Left ventricle myocardium inferior (tissue), 1 donor: ENCODE measurements at regions not wholly inside any gene's neighbourhood (a gene's known extent, or its start where the extent isn't known, plus 50 kb on each side); places are given as distances from the start of the nearest gene placed in this dataset.

Experiments
- DNase-seq: peaks from one replicate; pipeline ENCODE4 v3.0.0-alpha.2; 2020
- H3K27ac ChIP-seq: fragments of 200-600 bp; replicated peaks from 2 replicates; pipeline ENCODE4 v1.8.0; 2021
- H3K27me3 ChIP-seq: fragments of 200-600 bp; 2 replicates; pipeline ENCODE4 v1.8.0; 2021; ENCODE audit warnings: low read depth
- H3K36me3 ChIP-seq: fragments of 200-600 bp; 2 replicates; pipeline ENCODE4 v1.8.0; 2021
- H3K4me1 ChIP-seq: fragments of 200-600 bp; 2 replicates; pipeline ENCODE4 v1.8.0; 2021
- H3K4me3 ChIP-seq: fragments of 200-600 bp; 2 replicates; pipeline ENCODE4 v1.8.0; 2021; ENCODE audit warnings: mild to moderate bottlenecking, moderate library complexity
- H3K9me3 ChIP-seq: fragments of 200-600 bp; replicated peaks from 2 replicates; pipeline ENCODE4 v1.8.0; 2021
- CTCF ChIP-seq: fragments of 200-600 bp; IDR thresholded peaks from 2 replicates; pipeline ENCODE4 v1.8.0; 2021; ENCODE audit warnings: antibody characterized with exemption, mild to moderate bottlenecking, borderline replicate concordance
- intact Hi-C: fragments of 100-400 bp; cut with micrococcal nuclease; formaldehyde crosslinking; loops from one replicate; pipeline ENCODE4 v1.11.0; 2022
- donor health status: DM: no; HTN: yes; CAD: no; lungs with severe emphysema.

GRCh38 chr2:59413751-59414570 lies 1139.5 kb downstream of the BCL11A start:
- H3K27me3 ChIP-seq: no peaks in the 10 kb centered on the region
- H3K4me1 ChIP-seq: no peaks in the 10 kb centered on the region
- no peak overlapping the region for H3K27ac ChIP-seq
- DNase-seq: no peak
- intact Hi-C loops: no loop called here
- no peak for TF ChIP-seq CTCF
- H3K36me3 ChIP-seq: no peaks in the 10 kb centered on the region
- H3K9me3 ChIP-seq: peaks cover 52% of the 10 kb centered on the region
- H3K4me3 ChIP-seq: no peak overlapping the region

GRCh38 chr2:59399126-59399525 lies 1154.3 kb downstream of the BCL11A start:
- no peak overlapping the region for H3K4me3 ChIP-seq
- H3K9me3 ChIP-seq: peaks cover 9% of the 10 kb centered on the region
- H3K4me1 ChIP-seq: no peaks in the 10 kb centered on the region
- H3K27me3 ChIP-seq: no peaks in the 10 kb centered on the region
- no peak for DNase-seq
- H3K36me3 ChIP-seq: no peaks in the 10 kb centered on the region
- intact Hi-C loops: no loop called here
- H3K27ac ChIP-seq: no peak overlapping the region
- no peak for TF ChIP-seq CTCF

GRCh38 chr2:59398081-59398480 lies 1155.4 kb downstream of the BCL11A start:
- H3K36me3 ChIP-seq: no peaks in the 10 kb centered on the region
- intact Hi-C loops: no loop called here
- H3K27me3 ChIP-seq: no peaks in the 10 kb centered on the region

GRCh38 chr2:59395119-59395518 lies 1154.0 kb upstream of the FANCL start:
- Histone ChIP-seq H3K27me3 (no peaks in the 10 kb centered on the region), H3K4me1 (no peaks in the 10 kb centered on the region), H3K9me3 (no peaks in the 10 kb centered on the region), H3K27ac (no peak overlapping the region), H3K36me3 (no peaks in the 10 kb centered on the region), H3K4me3 (no peak overlapping the region)
- intact Hi-C loops: no loop called here
- DNase-seq: no peak
- no peak for TF ChIP-seq CTCF

More at GRCh38 chr2:59398081-59398480, 1155.4 kb downstream of the BCL11A start:
- DNase-seq: no peak
- H3K4me1 ChIP-seq: no peaks in the 10 kb centered on the region
- H3K4me3 ChIP-seq: no peak overlapping the region
- H3K9me3 ChIP-seq: peaks cover 4% of the 10 kb centered on the region
- no peak overlapping the region for H3K27ac ChIP-seq
- TF ChIP-seq CTCF: no peak

- intact Hi-C loops: no loop called here
- Histone ChIP-seq H3K27ac (no peak overlapping the region), H3K36me3 (no peaks in the 10 kb centered on the region), H3K27me3 (no peaks in the 10 kb centered on the region), H3K4me1 (no peaks in the 10 kb centered on the region), H3K9me3 (no peaks in the 10 kb centered on the region), H3K4me3 (no peak overlapping the region)
- no peak for DNase-seq
- TF ChIP-seq CTCF: no peak
Measured at GRCh38 chr2:59391896-59392295, 1150.8 kb upstream of the FANCL start.
